NCI-H460 (cell line): ENCODE measurements at regions not wholly inside any gene's neighbourhood (a gene's known extent, or its start where the extent isn't known, plus 50 kb on each side); places are given as distances from the start of the nearest gene placed in this dataset.
"Not testable (repeated sequence)": the region's sequence is repeated elsewhere in the genome, so short reads cannot be mapped to it uniquely, and the experiment has no call there.

ENCODE experiments used
- DNase-seq: peaks from one replicate; pipeline ENCODE4 v3.0.0-alpha.2; 2016; ENCODE audit warnings: low read depth; ENCODE audit errors: extremely low read depth

DNA sequence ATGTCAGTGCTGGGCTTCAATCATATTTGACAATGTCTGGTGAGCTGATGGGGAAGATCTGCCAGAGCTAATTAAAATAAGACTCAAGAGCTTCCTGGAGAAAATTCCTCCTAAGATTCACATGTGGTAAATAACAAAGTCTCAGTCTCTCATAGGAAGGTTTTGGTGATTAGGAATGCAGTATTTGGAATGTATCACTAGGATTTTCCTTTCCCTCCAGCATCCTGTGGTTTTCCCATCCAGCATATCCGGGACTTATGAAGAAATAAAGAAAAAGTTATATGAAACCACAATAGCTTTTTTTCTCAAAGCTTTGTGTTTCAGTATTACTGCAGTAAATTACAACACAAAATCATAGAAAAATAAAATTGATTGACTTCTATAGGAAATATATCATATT lies 1597.1 kb downstream of the ADGRL3 start:
- DNase-seq = no peak

DNA sequence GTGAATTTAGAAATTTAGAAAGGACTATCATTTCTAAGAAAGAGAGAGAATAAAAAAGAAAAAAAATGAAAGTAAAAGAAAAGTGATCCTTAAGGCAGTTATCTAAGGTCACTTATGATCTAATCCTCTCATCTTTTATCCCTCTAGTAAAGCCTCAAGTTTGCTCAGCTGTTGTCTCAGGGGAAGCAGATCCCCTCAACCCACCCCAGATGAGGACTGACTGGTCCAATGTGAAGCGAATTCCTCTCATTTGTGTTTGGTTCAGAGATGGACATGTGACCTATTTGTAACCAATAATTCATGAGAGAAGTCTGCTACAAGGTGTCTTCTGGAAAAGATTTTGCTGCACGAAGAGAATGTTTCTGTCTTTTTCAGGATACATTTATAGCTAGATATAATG lies 1591.3 kb downstream of the ADGRL3 start:
- no peak for DNase-seq

DNA sequence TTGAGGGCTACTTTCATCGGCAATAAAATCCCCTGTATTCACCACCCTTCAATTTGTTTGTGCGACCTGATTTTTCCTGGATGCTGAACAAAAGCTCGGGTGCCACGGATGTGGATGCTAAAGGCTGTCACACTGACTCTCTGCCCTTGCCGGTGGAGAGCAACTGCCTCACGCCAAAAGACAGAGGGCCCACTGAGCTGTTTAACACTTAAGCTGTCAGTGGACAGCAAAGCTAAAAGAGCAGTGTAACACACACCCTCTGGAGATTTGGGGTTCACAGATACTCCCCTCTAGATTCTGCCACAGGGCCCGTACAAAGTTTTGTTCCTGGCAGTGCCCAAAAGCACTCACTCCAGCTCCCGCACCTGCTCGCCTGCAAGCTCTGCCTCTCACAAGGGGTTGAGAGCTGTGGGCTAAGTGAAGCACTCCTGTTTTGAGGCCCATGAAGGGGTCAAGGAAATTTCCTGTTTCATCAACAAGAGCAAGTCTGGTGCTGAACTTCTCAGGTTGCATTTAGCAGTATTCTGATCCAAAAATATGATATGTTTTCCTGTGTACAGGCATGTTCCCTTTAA lies 1571.9 kb downstream of the ADGRL3 start:
- no peak for DNase-seq

DNA sequence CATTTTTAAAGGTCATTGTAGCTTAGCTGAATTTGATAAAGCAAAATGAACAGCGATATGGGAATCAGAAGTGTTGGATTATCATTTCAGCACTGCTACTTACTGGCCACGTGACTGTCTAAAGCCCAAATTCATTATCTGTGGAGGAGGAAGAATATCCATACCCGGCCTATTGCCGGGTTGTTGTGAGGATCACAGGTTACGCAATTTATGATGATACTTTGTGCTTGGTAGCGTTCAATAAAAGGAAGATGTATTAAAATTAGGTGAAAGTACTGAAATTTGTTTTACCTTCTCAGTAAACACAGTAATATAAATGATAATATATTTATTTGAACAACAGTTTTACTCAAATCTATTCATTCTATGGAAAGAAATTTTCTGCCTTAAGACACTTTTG lies 1540.2 kb downstream of the ADGRL3 start:
- no peak for DNase-seq

DNA sequence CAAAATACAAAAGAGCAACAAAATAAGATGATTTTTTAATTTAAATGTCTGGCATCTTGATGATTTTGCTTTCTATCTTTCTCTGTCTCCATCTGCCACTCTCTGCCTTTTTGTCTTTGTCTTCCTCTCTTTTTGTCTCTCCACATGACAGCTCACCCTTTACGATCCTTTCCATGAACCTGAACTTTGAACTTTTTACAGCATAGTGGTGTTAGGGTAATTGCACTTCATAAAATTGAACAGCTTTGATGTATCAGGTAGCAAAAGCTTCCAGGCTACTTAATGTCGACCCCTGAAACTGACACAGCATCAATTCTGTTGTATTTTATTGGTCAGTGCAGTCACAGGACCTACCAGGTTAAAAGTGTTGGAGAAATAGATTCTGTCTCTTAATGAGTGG lies 1517.0 kb downstream of the ADGRL3 start:
- no peak for DNase-seq

DNA sequence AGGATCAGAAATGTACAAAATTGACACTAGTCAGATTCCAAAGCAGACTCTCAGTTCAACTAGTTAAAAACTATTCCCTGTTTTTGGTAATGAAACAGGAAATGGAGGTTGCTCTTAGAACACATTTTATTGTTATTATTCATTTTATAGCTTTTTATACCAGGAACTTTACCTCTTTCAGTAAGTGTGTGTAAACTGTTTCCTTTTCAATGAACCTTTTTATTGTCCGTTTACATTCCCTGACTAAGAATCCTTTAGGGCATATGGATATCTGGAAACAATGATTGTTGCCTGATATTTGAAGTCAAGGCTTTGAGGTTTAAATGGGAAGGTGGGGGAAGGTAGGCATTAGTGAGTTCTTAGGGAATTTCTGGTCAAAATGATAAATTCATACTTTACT lies 1511.4 kb downstream of the ADGRL3 start:
- no peak for DNase-seq

DNA sequence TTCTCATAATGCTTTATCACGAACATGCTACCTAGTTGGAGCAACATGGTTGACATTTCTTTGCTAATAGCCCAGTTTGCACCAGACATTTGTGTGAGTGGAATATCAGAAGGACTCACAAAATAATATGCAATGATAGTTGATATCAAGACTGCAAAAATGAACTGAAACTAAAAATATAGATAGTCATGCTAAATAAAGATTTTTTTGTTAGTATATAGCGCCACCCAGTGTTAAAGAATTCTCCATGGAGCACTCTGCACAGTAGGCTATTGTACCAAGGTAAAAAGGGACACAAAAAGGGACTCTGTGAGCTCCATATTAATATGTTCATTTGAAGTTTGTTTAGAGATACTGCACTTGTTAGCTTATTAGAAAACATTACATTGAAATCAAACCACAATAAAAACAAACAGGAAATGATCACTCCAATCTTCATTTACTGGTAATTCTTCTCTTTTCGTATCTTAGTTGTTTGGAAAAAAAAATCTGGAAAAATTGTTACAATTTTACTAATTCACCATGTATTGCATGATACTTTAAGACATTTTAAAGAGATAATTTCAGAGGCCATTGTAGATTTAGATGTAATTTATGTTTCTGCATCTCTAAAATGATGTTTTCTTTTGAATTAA lies 1509.6 kb downstream of the ADGRL3 start:
- DNase-seq = peak; percentile 27

DNA sequence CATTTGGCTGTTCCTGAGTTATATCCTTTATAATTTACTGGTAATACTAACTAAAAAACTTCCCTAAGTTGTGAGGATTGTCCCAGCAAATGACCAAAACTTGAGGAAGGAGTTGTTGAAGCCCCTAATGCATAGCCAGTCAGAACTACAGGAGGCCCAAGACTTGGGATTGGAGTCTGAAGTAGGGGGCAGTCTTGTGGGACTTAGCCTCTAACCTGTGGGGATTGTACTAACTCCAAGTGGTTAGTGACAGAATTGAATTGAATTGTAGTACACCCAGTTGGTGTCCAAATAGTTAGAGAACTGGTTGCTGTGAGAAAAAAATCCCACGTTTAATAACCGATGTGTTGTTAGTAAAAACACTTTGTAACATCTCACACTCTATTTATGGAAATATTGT lies 1506.3 kb downstream of the ADGRL3 start:
- DNase-seq = no peak

DNA sequence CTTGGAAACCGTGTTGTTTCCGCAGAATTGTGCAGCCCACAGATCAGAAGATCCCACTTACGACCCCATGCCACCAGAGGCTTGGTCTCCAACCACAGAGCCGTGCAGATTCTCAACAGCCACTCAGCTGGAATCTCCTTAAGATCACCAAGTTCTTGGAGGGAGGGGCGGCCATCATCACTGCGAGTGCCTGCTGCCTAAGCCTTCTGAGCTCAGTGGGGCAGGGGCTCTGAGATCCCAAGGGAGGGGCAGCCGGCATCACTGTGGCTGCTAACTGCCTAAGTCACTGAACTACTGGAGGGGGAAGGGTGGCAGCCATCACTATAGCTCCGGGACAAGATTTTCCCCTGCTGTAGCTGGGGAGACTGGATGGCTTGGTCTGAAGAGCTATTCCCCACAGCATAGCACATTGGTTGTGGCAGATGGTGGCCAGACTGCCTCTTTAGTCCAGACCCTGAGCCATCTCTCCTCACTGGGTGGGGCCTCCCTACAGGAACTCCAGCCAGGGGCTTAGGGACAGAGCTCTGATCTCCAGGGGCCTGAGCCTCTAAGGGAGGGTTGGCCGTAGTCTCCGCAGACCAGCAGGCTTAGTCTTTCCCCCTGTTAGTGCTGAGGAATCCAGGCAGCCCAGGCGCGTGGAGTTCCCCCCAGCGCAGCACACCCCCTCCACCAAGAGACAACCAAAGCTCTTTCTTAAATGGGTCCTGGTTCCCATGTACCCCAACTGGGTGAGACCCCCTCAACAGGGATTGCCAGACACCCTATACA lies 1483.9 kb downstream of the ADGRL3 start:
- no peak for DNase-seq

DNA sequence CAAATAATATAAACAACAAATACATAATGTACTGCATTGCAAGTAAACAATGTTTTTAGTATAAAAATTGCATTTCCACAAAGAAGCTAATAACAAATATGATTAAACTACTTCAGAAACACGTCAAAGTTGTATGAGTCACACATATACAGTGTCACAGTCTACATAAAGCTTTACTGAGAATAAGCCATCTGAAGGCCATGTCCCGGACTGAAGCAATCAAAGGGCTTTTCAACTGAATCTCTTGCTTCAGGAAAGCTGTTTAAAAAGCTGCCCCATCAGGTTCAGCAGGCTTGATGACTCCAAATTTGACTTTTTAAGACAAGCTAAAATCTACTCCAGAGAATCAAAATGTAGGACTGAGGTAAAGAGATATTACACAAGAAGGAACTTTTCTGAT lies 1476.8 kb downstream of the ADGRL3 start:
- DNase-seq = no peak

DNA sequence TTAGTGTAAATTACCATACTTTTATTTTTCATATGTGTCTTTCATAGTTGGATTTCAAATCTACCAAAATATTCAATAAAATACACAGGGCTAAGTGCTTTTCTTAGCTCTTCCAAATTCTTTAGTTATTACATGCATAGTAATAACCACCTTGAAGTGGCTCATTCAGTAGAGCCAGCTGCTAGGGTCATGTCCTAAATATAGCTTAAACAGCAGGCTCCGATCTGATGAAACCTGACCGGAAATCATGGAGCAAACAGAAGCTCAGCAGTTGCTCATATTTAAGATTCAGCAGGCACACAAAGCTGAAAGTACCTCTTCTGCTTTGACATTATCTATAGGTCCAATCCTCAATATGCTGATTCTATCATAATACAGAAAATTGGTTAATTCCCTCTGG lies 1470.4 kb downstream of the ADGRL3 start:
- DNase-seq = no peak

DNA sequence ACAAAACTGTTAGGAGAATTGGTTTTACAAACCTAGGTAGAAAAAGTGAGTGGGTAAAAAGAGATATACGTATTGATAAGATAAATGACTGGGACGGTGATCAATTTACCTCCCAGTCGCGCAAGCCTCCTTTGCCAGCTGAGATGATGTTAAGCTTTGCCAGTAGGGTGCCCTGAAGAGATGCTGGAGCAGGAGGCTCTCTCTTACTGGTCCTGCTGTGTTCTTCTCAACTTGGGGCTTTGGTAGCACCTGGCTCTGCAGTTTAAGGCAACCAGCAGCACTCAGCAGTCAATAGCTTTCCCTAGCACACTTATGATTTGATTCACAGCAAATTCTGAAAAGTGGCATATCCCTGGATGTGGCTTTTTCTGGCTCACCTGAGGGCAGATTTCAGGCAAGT lies 1461.7 kb downstream of the ADGRL3 start:
- DNase-seq = no peak

DNA sequence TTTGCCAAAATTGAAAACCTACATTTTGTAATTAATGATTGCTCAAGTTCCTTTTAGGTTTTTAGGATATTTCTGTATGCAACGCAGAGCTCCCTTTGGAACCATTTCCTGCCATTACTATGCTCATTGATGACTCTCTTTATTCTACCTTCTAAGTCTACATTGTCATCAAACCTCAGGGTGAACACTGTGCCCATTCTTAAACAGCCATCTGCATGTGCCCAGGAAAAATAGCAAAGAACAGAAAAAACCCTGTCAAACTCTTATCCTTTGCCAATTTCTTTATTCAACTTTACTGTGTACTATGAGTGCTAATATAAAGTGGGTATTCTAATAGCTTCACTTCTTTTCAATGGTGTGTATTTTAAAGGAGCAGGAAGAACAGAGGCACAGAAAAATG lies 1455.9 kb downstream of the ADGRL3 start:
- DNase-seq = no peak

DNA sequence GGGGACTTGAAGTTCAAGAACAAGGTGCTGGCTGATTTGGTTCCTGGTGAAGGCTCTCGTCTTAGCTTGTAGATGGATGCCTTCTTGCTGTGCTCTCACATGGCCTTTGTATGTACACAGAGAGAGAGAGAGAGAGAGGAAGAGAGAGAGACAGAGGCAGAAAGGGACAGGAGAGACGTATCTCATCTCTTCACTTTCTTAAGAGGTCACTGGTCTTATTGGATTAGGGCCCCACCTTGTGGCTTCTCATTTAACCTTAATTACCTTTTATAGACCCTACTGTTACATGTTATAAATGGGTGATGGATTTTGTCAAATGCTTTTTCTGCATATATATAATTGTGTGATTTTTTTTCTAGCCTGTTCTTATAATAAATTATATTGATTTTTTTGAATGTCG lies 1444.2 kb downstream of the ADGRL3 start:
- peak; percentile 12 for DNase-seq

DNA sequence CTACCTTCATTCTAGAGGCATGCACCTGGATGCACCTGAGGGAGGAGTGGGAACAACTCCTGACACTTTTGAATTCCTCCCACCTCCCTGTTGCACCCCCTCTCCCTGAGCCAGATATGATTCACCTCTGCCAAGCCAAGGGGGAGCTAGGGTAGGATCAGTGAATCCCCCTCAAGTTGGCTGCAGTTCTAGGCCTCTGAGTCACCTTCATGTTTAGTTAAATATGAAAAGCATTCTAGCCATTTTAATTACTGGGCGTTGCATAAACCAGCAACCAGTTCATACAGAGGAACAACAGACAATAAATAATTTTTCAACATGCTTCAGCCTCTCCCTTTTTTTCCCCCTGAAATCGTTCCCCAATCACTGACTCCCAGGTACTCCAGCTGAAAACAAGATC lies 1440.2 kb downstream of the ADGRL3 start:
- no peak for DNase-seq

DNA sequence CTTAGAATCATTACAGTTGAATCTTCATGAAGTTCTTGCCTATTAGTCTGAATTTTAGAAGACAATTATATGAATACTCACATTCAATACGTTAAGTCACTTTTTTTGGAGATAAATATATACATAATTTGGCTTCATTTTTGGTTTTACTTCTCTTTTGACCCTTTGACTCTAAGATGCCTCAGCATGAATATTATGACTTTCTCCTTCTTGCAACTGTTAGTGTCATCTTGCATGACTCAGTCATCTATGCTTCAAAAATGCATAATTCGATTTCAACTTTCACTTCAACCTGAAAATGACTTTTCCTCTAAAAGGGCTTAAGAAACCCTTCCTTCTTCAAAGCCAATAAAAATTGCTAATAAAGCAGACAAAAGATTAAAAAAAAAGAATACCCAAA lies 1427.5 kb downstream of the ADGRL3 start:
- no peak for DNase-seq

DNA sequence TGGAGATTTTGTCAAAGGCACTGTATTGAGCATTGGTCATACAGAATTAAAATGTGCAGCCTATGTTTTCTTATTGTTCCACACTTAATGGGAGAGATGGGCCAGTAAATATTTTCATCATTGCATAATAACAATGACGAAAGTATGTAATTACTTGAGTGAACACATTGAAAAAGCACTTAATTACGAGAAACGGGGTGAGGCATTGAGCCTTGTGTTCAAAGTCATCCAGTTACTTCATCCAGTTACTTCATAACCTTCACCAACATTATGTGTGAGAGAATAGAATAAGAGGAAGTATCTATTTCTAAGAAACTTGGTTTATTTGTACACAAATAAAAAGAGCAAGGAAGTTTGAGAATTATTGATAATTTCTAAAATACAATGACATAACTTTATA lies 1427.0 kb downstream of the ADGRL3 start:
- no peak for DNase-seq

DNA sequence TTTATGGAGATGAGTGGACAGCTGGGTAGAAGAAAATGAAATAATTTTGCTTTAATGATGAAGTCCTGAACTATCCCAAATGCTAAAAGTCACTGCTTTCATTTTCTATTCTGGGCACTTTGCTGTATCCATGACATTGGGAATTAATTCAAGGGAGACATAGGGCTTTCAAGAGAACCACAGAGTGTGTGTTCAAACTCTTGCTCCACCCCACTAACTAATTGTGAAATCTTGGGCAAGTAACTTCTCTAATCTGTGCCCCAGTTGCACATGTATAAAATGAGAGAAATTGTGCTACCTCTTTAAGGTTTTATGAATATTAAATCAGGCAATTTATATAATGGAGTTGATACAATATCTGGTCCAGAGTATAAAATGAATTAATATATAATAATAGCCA lies 1422.0 kb downstream of the ADGRL3 start:
- DNase-seq = no peak

DNA sequence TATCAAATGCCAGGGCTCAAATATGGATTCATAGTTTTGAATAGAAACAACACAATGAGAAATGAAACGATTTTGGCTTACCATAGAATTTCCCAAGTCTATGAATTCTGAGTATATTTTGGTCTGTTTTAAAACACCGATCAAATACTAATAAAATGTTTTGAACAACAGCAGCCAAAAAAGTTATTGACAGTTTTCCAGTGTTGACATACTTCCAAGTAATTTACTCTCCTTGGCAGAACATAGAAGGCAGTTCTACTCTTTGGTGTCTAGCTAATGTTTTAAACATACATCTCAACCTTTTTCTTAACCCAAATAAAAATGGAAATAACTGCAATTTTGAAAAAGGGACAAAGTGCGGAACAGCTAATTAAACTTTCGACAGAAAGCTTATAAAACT lies 1419.8 kb downstream of the ADGRL3 start:
- DNase-seq = no peak

DNA sequence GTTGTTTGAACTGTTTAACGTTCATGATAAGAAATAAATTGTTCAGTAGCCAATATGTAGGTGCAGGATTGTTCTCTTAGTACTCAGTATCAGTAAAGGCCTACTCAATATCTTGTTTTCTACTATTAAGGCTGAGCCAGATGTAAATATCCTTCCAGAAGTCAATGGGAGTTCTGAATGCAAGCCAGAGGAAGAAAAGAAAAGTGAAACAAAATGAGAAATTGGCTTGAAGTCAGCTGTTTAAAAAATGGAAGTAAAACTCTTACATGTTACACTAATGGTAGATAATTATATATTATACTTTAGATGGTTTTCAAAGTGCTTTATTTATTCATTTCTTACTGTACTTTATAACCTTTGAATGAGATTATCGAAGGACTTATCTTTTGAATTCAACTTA lies 1417.9 kb downstream of the ADGRL3 start:
- DNase-seq = no peak

DNA sequence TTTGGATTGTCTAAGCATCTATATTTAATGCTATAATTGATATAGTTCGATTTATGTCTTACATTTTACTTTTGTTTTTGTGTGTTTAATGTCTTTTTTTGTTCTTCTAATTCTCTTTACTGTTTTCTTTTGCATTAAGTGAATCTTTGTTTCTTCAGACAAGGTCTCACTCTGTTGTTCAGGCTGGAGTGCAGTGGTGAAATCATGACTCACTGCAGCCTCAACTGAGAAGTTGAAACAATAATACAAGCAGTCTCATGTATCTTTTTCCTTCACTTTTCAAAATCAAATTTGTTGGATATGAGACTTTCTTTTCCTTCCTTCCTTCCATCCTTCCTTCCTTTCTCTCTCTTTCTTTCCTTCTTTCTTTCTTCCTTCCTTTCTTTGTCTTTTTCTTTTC lies 1401.6 kb downstream of the ADGRL3 start:
- no peak for DNase-seq

DNA sequence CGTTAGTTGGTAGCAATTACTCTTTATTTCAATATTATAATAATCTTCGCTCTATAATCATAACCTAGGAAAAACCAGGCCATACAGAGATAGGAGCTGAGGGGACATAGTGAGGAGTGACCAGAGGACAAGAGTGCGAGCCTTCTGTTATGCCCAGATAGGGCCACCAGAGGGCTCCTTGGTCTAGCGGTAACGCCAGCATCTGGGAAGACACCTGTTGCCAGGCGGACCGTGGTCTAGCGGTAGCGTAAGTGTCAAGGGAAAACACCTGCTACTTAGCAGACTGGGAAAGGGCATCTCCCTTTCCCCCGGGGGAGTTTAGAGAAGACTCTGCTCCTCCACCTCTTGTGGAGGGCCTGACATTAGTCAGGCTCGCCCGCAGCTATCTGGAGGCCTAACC lies 1395.1 kb downstream of the ADGRL3 start:
- not testable (repeated sequence) for DNase-seq
